Embryonic facial prominence (tissue), 1 donor: ENCODE measurements at regions not wholly inside any gene's neighbourhood (a gene's known extent, or its start where the extent isn't known, plus 50 kb on each side); places are given as distances from the start of the nearest gene placed in this dataset.
"Not testable (repeated sequence)": the region's sequence is repeated elsewhere in the genome, so short reads cannot be mapped to it uniquely, and the experiment has no call there.

ENCODE experiments used
- DNase-seq: peaks from one replicate; pipeline ENCODE4 v3.0.0-alpha.2; 2016; ENCODE audit errors: extremely low spot score

GRCh38 chr13:83485101-83485500, 397.2 kb downstream of the SLITRK1 start:
- no peak for DNase-seq

GRCh38 chr13:83471011-83471410, 411.3 kb downstream of the SLITRK1 start:
- no peak for DNase-seq

- no peak for DNase-seq
These were observed 412.0 kb downstream of the SLITRK1 start for GRCh38 chr13:83470133-83470797.

GRCh38 chr13:83453723-83454122, 428.6 kb downstream of the SLITRK1 start:
- no peak for DNase-seq

GRCh38 chr13:83453300-83453699, 429.0 kb downstream of the SLITRK1 start:
- DNase-seq = no peak

GRCh38 chr13:83452292-83452950, 429.9 kb downstream of the SLITRK1 start:
- DNase-seq = no peak

GRCh38 chr13:83450591-83450990, 431.7 kb downstream of the SLITRK1 start:
- no peak for DNase-seq

GRCh38 chr13:83449668-83450395, 432.4 kb downstream of the SLITRK1 start:
- DNase-seq = no peak

GRCh38 chr13:83440465-83440864, 441.8 kb downstream of the SLITRK1 start:
- no peak for DNase-seq

- DNase-seq = not testable (repeated sequence)
These were observed 442.8 kb downstream of the SLITRK1 start for GRCh38 chr13:83439464-83439863.

GRCh38 chr13:83423861-83424260, 458.4 kb downstream of the SLITRK1 start:
- no peak for DNase-seq

- DNase-seq = no peak
These were observed 458.9 kb downstream of the SLITRK1 start for GRCh38 chr13:83423381-83423780.

- no peak for DNase-seq
These were observed 467.9 kb downstream of the SLITRK1 start for GRCh38 chr13:83414393-83414792.

GRCh38 chr13:83386609-83387008, 495.7 kb downstream of the SLITRK1 start:
- DNase-seq = no peak

GRCh38 chr13:83378908-83379307, 503.4 kb downstream of the SLITRK1 start:
- DNase-seq = no peak

GRCh38 chr13:83377491-83377890, 504.8 kb downstream of the SLITRK1 start:
- no peak for DNase-seq

GRCh38 chr13:83372786-83373185, 509.5 kb downstream of the SLITRK1 start:
- DNase-seq = no peak

GRCh38 chr13:83365723-83366122, 516.6 kb downstream of the SLITRK1 start:
- DNase-seq = no peak

- DNase-seq = no peak
These were observed 527.2 kb downstream of the SLITRK1 start for GRCh38 chr13:83355041-83355440.

- DNase-seq = no peak
These were observed 529.9 kb downstream of the SLITRK1 start for GRCh38 chr13:83352391-83352790.

- DNase-seq = no peak
These were observed 531.7 kb downstream of the SLITRK1 start for GRCh38 chr13:83350569-83350968.

- no peak for DNase-seq
These were observed 537.8 kb downstream of the SLITRK1 start for GRCh38 chr13:83344518-83344917.

GRCh38 chr13:83340170-83340569, 542.1 kb downstream of the SLITRK1 start:
- DNase-seq = no peak
